ENCODE measurements at regions not wholly inside any gene's neighbourhood (a gene's known extent, or its start where the extent isn't known, plus 50 kb on each side); places are given as distances from the start of the nearest gene placed in this dataset.

DNA sequence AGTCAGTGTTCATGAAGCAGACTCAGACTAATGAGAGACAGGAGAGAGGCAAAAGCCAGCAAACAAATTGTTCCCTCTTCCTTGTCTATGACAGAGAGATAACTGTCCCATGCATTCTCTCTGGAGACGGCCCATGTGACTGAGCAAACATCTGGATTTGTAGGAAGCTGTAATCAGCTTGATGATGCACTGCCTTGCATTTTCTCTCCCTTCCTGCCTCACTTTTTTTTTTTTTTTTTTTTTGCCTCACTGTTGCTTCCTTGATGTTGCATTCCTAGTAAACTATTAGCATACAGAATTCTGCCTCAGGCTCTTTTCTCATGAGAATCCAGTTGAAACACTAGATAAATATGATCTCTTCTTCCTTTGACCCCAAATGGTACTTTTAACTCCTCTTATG is 134.5 kb downstream of the HHIPL2 start (continued):
- TF ChIP-seq ZNF274 (IDR thresholded peaks at IDR 0.05; ENCODE audit: borderline replicate concordance, extremely low read depth, low read length) (no peak), RXRA (IDR thresholded peaks at IDR 0.05; ENCODE audit: insufficient read depth, low read depth, low read length) (no peak), BCL11A (IDR thresholded peaks at IDR 0.05; ENCODE audit: low read depth in 2 of 2, low read length in 2 of 2) (no peak), ASH2L (IDR thresholded peaks at IDR 0.05; ENCODE audit: low read length) (no peak), RNF2 (IDR thresholded peaks at IDR 0.05; ENCODE audit: borderline replicate concordance, low read depth, low read length, missing control alignments, poor library complexity, severe bottlenecking) (no peak)
- TF ChIP-seq, protein P1, sequence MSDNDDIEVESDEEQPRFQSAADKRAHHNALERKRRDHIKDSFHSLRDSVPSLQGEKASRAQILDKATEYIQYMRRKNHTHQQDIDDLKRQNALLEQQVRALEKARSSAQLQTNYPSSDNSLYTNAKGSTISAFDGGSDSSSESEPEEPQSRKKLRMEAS (IDR thresholded peaks at IDR 0.05), result no peak

Measured in H1 (cell line).